Stimulated activated CD8-positive, alpha-beta memory T cell treated with anti-CD3 and anti-CD28 coated beads, Interleukin-4, amount 100 ng/mL, for 1 hour (primary cell): ENCODE measurements at regions not wholly inside any gene's neighbourhood (a gene's known extent, or its start where the extent isn't known, plus 50 kb on each side); places are given as distances from the start of the nearest gene placed in this dataset.

Experiments used
- DNase-seq, 2 donors: peaks; one replicate each; pipeline ENCODE4 v3.0.0-alpha.2; 2020; ENCODE audit warnings: low read depth in 2 of 2, low spot score in 1 of 2

GRCh38 chr1:157194731-157195520 is 56.7 kb upstream of the ETV3 start:
- DNase-seq = no peak

GRCh38 chr1:157193702-157194391 is 55.7 kb upstream of the ETV3 start:
- DNase-seq = peak in 1 of 2 donors; percentile 20

- DNase-seq = no peak
These were observed 55.0 kb upstream of the ETV3 start for GRCh38 chr1:157193219-157193618.

- DNase-seq = no peak
These were observed 52.1 kb upstream of the ETV3 start for GRCh38 chr1:157189986-157190982.

GRCh38 chr1:157189096-157189495 is 50.9 kb upstream of the ETV3 start:
- no peak for DNase-seq
